Testis (tissue), 2 donors: ENCODE measurements at regions not wholly inside any gene's neighbourhood (a gene's known extent, or its start where the extent isn't known, plus 50 kb on each side); places are given as distances from the start of the nearest gene placed in this dataset.

Experiments
- DNase-seq: peaks from one replicate; pipeline ENCODE4 v3.0.0-alpha.2; 2019
- H3K27ac ChIP-seq, 2 donors: fragments of 200-600 bp; sonication (generic); one replicate each; pipeline ENCODE4 v1.5.1; 2019
- H3K27me3 ChIP-seq: fragments of 200-600 bp; sonication (generic); one replicate; pipeline ENCODE4 v1.5.1; 2019
- H3K36me3 ChIP-seq: fragments of 200-600 bp; sonication (generic); one replicate; pipeline ENCODE4 v1.5.1; 2017; ENCODE audit warnings: low read depth; ENCODE audit errors: missing control alignments
- H3K4me1 ChIP-seq: fragments of 200-600 bp; sonication (generic); one replicate; pipeline ENCODE4 v1.5.1; 2019
- H3K4me3 ChIP-seq, 2 donors: fragments of 200-600 bp; sonication (generic); one replicate each; pipeline ENCODE4 v1.5.1; 2017 to 2019
- H3K9me3 ChIP-seq: fragments of 200-600 bp; sonication (generic); one replicate; pipeline ENCODE4 v1.5.1; 2017
- POLR2A ChIP-seq: fragments of 450-650 bp; IDR thresholded peaks from one replicate; pipeline ENCODE4 v1.6.1; 2017; ENCODE audit warnings: antibody characterized with exemption, mild to moderate bottlenecking, moderate library complexity
- WGBS, 2 donors: methylation state at CpG; one replicate each; pipeline ENCODE4 v1.1.5; 2018; 5-methylcytosine and 5-hydroxymethylcytosine counted together
- intact Hi-C: fragments of 100-400 bp; cut with DNase I; formaldehyde crosslinking; loops from one replicate; pipeline ENCODE4 v1.15.1; 2023; ENCODE audit warnings: low total_unique reads
- TF ChIP-seq, protein P1 (sequence below), 3 experiments: fragments of 450-650 bp in 2 of 3; fragments of 200-600 bp in 1 of 3; sonication (generic) in 1 of 3; IDR thresholded peaks; one replicate each; pipeline ENCODE4 v1.5.1; 2016 to 2019; ENCODE audit warnings: antibody characterized with exemption in 3 of 3, mild to moderate bottlenecking in 2 of 3, moderate library complexity in 1 of 3

DNA sequence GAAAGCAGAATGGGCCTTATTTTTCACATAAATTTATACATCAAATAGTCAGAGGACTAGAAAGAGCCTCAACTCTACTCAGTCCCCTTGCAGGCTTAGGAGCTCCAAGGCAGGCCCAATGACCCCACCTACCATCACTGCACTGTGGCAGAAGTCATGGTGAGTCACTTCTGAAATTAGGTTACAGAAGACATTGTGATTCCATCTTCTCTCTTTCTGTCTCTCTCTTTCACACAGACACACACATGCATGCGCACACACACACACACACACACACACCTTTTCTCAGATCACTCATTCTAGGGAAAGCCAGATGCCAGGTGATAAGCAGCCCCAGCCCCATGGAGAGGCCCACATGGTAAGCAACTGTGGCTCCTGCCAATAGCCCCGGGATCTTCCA, 103.8 kb downstream of the C6orf118 start:
- H3K9me3 ChIP-seq = no peaks in the 10 kb centered on the region
- H3K4me3 ChIP-seq = no peak overlapping the region
- H3K27ac ChIP-seq = no peak overlapping the region
- no peaks in the 10 kb centered on the region for H3K27me3 ChIP-seq
- no peak for DNase-seq
- no peaks in the 10 kb centered on the region for H3K4me1 ChIP-seq
- intact Hi-C loops = no loop called here
- H3K36me3 ChIP-seq = no peaks in the 10 kb centered on the region
- TF ChIP-seq, protein P1, sequence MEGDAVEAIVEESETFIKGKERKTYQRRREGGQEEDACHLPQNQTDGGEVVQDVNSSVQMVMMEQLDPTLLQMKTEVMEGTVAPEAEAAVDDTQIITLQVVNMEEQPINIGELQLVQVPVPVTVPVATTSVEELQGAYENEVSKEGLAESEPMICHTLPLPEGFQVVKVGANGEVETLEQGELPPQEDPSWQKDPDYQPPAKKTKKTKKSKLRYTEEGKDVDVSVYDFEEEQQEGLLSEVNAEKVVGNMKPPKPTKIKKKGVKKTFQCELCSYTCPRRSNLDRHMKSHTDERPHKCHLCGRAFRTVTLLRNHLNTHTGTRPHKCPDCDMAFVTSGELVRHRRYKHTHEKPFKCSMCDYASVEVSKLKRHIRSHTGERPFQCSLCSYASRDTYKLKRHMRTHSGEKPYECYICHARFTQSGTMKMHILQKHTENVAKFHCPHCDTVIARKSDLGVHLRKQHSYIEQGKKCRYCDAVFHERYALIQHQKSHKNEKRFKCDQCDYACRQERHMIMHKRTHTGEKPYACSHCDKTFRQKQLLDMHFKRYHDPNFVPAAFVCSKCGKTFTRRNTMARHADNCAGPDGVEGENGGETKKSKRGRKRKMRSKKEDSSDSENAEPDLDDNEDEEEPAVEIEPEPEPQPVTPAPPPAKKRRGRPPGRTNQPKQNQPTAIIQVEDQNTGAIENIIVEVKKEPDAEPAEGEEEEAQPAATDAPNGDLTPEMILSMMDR (IDR thresholded peaks at IDR 0.05) = no peak
- TF ChIP-seq POLR2A = no peak
- 85 to 94% methylated on average over 2 of the region's 2 CpGs for WGBS, 2 donors

DNA sequence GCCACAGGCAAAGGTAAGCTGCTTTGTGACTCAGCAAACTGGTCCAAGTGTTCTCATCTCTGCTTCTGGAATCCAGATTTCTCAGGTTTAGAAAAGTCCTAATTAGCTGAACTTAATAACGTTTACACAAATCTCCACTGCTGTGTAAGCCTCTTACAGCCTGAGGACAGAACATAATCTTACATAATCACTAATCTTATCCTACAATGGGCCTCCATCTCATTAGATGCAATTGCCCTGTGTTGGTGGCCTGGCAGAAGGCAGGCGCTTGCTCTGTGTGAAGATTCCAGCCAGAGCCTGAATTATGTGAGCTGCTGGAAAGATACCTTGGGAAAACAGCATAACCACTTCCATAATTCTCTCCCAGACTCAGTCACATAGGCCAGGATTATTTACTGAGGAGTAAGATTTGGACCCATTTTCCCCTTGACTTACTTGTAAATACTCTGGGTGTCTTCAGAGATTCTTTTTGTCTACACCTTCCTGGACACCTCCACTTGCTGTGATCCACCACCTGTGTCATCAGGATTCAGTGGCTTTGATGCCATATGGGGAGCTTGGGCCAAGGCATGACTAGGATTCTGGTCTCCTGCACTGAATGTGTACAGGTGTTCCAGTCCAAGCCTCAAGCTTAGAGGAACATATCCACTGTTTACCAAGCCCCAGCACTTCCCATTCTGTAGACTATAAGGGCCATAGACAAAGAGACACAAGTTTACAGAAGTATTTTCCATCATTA, 104.4 kb downstream of the C6orf118 start:
- H3K27me3 ChIP-seq = no peaks in the 10 kb centered on the region
- 82 to 87% methylated on average over 2 of the region's 2 CpGs for WGBS, 2 donors
- H3K36me3 ChIP-seq = no peaks in the 10 kb centered on the region
- DNase-seq = no peak
- intact Hi-C loops = no loop called here
- no peak overlapping the region for H3K27ac ChIP-seq
- no peaks in the 10 kb centered on the region for H3K9me3 ChIP-seq
- no peaks in the 10 kb centered on the region for H3K4me1 ChIP-seq
- TF ChIP-seq, protein P1 (IDR thresholded peaks at IDR 0.05) = no peak
- TF ChIP-seq POLR2A = no peak
- H3K4me3 ChIP-seq = no peak overlapping the region

DNA sequence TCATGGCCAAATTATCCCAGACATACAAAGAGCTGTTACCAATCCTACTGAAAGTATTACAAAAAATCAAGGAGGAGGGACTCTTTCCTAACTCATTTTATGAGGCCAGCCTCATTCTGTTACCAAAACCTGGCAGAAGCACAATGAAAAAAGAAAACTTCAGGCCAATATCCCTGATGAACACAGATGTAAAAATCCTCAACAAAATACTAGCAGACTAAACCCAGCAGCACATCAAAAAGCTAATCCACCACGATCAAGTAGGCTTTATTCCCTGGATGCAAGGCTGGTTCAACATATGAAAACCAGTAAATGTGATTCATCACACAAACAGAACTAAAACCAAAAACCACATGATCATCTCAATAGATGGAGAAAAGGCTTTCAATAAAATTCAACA, 109.2 kb downstream of the C6orf118 start:
- no peaks in the 10 kb centered on the region for H3K4me1 ChIP-seq
- WGBS, 2 donors = 81 to 89% methylated on average over 1 of the region's 1 CpG
- H3K27ac ChIP-seq = no peak overlapping the region
- intact Hi-C loops = no loop called here
- no peak overlapping the region for H3K4me3 ChIP-seq
- no peaks in the 10 kb centered on the region for H3K9me3 ChIP-seq
- H3K36me3 ChIP-seq = no peaks in the 10 kb centered on the region
- no peaks in the 10 kb centered on the region for H3K27me3 ChIP-seq
- DNase-seq = no peak
- TF ChIP-seq POLR2A = no peak
- TF ChIP-seq, protein P1 (IDR thresholded peaks at IDR 0.05) = no peak

DNA sequence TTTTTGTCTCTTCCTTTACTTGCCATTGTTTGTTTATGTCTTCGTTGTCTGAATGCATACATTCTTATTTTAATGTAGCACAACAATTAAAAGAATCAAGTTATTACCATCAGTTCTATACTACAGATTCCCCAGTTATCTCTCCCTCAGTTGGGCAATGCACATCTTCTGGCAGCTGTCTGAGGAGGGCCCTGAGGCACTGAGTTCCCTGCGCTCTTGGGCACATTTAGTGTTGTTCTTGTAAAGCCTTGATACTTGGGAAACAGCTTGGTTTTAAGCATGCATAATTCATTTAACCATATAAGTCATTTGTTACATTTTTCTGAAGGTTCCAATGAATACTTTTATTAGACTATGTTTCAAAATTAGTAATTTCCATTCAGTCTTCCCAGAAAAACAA, 117.9 kb downstream of the C6orf118 start:
- no peak for TF ChIP-seq POLR2A
- TF ChIP-seq, protein P1 (IDR thresholded peaks at IDR 0.05) = no peak
- no peaks in the 10 kb centered on the region for H3K27me3 ChIP-seq
- H3K4me3 ChIP-seq = no peak overlapping the region
- no peaks in the 10 kb centered on the region for H3K4me1 ChIP-seq
- no peak overlapping the region for H3K27ac ChIP-seq
- intact Hi-C loops = no loop called here
- H3K9me3 ChIP-seq = no peaks in the 10 kb centered on the region
- 72 to 87% methylated on average over 2 of the region's 2 CpGs for WGBS, 2 donors
- H3K36me3 ChIP-seq = no peaks in the 10 kb centered on the region
- DNase-seq = no peak
